GM12874 (cell line): ENCODE measurements at regions not wholly inside any gene's neighbourhood (a gene's known extent, or its start where the extent isn't known, plus 50 kb on each side); places are given as distances from the start of the nearest gene placed in this dataset.

Experiments
- TF ChIP-seq, protein P1 (sequence below): IDR thresholded peaks from 2 replicates; pipeline ENCODE4 v1.5.1; 2011; ENCODE audit warnings: low read depth, mild to moderate bottlenecking, control low read depth, low read length, moderate library complexity; ENCODE audit not compliant: insufficient read depth

GRCh38 chr20:40931410-40932044 is 97.1 kb upstream of the TOP1 start:
- TF ChIP-seq, protein P1, sequence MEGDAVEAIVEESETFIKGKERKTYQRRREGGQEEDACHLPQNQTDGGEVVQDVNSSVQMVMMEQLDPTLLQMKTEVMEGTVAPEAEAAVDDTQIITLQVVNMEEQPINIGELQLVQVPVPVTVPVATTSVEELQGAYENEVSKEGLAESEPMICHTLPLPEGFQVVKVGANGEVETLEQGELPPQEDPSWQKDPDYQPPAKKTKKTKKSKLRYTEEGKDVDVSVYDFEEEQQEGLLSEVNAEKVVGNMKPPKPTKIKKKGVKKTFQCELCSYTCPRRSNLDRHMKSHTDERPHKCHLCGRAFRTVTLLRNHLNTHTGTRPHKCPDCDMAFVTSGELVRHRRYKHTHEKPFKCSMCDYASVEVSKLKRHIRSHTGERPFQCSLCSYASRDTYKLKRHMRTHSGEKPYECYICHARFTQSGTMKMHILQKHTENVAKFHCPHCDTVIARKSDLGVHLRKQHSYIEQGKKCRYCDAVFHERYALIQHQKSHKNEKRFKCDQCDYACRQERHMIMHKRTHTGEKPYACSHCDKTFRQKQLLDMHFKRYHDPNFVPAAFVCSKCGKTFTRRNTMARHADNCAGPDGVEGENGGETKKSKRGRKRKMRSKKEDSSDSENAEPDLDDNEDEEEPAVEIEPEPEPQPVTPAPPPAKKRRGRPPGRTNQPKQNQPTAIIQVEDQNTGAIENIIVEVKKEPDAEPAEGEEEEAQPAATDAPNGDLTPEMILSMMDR = no peak

- TF ChIP-seq, protein P1 = no peak
Measured at GRCh38 chr20:40932436-40932835, 96.2 kb upstream of the TOP1 start.

DNA sequence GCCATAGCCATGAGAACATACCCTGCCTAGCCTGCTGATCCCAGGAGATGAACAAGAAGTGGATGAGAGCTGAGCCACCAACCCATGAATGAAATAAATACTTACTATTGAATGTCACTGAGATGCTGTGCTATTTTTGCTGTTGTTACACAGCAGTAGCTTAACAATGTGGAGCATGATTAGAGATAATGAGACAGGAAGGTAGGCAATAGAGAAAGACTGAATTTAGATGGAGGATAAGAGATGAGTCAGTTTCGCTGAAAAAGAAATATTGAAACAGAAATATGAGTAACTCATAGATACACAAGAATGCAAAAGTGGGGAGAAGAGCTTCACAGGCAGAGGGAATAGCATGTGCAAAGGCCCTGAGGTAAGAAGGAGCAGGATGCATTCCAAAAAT is 94.9 kb upstream of the TOP1 start:
- TF ChIP-seq, protein P1 = no peak

DNA sequence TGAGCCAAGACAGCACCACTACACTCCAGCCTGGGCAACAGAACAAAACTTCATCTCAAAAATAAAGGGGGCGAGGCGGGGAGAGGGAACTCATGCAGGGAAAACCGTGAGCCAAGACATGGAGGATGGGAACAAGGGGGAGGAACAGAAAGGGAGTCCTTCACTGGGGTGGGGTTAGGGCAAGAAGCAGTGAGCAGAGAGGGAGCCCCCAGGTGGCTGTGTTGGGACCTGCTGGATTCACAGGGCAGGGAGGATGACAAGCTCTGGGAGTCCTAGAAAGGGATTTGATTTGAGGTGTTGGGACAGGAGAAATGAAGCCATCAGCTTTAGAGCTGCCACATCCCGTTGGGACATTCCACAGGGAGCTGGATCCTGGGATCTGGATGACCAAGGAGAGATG is 90.6 kb upstream of the TOP1 start:
- TF ChIP-seq, protein P1 = peak; percentile 25; the same call in 1 of the 2 replicates

- TF ChIP-seq, protein P1 = no peak
Measured at GRCh38 chr20:40939667-40940066, 89.0 kb upstream of the TOP1 start.

- TF ChIP-seq, protein P1 = no peak
Measured at GRCh38 chr20:40941133-40941610, 87.5 kb upstream of the TOP1 start.

GRCh38 chr20:40942006-40942405 is 86.6 kb upstream of the TOP1 start:
- TF ChIP-seq, protein P1 = no peak
